Lung (tissue), 11 donors: ENCODE measurements at regions not wholly inside any gene's neighbourhood (a gene's known extent, or its start where the extent isn't known, plus 50 kb on each side); places are given as distances from the start of the nearest gene placed in this dataset.
A peak's percentile ranks its signal among the peaks of the same experiment; 100 is the strongest.

Source experiments
- ATAC-seq: fragments of 200-7000 bp; cut with Tn5 transposase; one replicate; pipeline ENCODE4 v1.9.1; 2020; ENCODE audit warnings: moderate number of reproducible peaks; ENCODE audit not compliant: insufficient read depth, low FRiP score
- DNase-seq, 3 donors: peaks; one replicate each; pipeline ENCODE4 v3.0.0-alpha.2; 2013 to 2017
- H3K27ac ChIP-seq, 2 donors: one replicate each; pipeline ENCODE4 v1.5.1; 2013; ENCODE audit warnings: mild to moderate bottlenecking in 2 of 2, moderate library complexity in 2 of 2, control low read depth in 1 of 2, inconsistent platforms in 1 of 2, low read depth in 1 of 2, low read length in 1 of 2
- H3K27me3 ChIP-seq, 3 donors: one replicate each; pipeline ENCODE4 v1.5.1; 2013; ENCODE audit warnings: low read length in 2 of 3; ENCODE audit not compliant: control insufficient read depth in 3 of 3, insufficient read depth in 3 of 3
- H3K36me3 ChIP-seq, 4 donors: one replicate each; pipeline ENCODE4 v1.5.1; 2013; ENCODE audit warnings: low read length in 4 of 4, mild to moderate bottlenecking in 1 of 4, moderate library complexity in 1 of 4; ENCODE audit not compliant: control insufficient read depth in 4 of 4, insufficient read depth in 4 of 4
- H3K4me1 ChIP-seq, 5 donors: one replicate each; pipeline ENCODE4 v1.5.1; 2013; ENCODE audit warnings: low read length in 5 of 5, mild to moderate bottlenecking in 2 of 5, moderate library complexity in 1 of 5; ENCODE audit not compliant: control insufficient read depth in 5 of 5, insufficient read depth in 5 of 5
- H3K4me3 ChIP-seq: one replicate; pipeline ENCODE4 v1.5.1; 2013; ENCODE audit warnings: mild to moderate bottlenecking, control low read depth, moderate library complexity
- H3K9ac ChIP-seq, 2 donors: one replicate each; pipeline ENCODE4 v1.5.1; 2013; ENCODE audit warnings: low read length in 2 of 2, control low read depth in 1 of 2; ENCODE audit not compliant: insufficient read depth in 1 of 2
- H3K9me3 ChIP-seq, 4 donors: one replicate each; pipeline ENCODE4 v1.5.1; 2013; ENCODE audit warnings: low read length in 3 of 4, mild to moderate bottlenecking in 1 of 4, moderate library complexity in 1 of 4; ENCODE audit not compliant: control insufficient read depth in 4 of 4, insufficient read depth in 3 of 4
- WGBS, 2 donors: extraction: QIAGEN DNeasy Blood & Tissue Kit; methylation state at CpG; one replicate each; pipeline ENCODE4 v1.1.7; 2013; 5-methylcytosine and 5-hydroxymethylcytosine counted together
- TF ChIP-seq, protein P1 (sequence below): IDR thresholded peaks from 2 replicates; pipeline ENCODE4 v1.5.1; 2012; ENCODE audit warnings: mild to moderate bottlenecking; ENCODE audit errors: control extremely low read depth, extremely low read depth
- donor health status: control.
- donor health status: control.
- donor health status: Bipolar disorder and iron deficiency.
- donor health status: healthy.
- donor health status: DM: yes; HTN: yes; CAD: no.

DNA sequence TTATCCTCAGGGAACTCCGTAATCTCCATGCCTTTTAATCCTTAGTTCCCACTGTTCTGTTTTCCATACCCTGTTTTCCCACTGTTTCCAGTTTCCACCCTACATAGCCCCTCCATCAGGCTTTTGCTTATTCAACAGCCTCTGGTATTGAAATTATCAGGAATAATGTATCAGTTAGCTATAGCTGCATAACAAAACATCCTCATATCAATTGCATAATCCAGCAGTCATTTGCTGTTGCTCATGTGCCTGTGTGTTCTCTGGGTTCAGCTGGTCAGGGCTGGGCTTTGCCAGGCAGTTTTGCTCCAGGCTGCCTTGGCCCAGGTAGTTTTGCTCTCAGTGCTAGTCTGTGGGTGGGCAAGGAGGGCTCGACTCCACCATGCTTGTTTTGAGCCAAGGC lies 94.3 kb upstream of the FOXA2 start:
- Histone ChIP-seq H3K4me3 (no peak overlapping the region), H3K27ac (no peak overlapping the region), H3K9me3 (peaks cover 0 to 6% (median 1%) of the 10 kb centered on the region in 4 donors), H3K4me1 (no peaks in the 10 kb centered on the region), H3K27me3 (no peaks in the 10 kb centered on the region), H3K36me3 (no peaks in the 10 kb centered on the region), H3K9ac (no peak overlapping the region)
- TF ChIP-seq, protein P1, sequence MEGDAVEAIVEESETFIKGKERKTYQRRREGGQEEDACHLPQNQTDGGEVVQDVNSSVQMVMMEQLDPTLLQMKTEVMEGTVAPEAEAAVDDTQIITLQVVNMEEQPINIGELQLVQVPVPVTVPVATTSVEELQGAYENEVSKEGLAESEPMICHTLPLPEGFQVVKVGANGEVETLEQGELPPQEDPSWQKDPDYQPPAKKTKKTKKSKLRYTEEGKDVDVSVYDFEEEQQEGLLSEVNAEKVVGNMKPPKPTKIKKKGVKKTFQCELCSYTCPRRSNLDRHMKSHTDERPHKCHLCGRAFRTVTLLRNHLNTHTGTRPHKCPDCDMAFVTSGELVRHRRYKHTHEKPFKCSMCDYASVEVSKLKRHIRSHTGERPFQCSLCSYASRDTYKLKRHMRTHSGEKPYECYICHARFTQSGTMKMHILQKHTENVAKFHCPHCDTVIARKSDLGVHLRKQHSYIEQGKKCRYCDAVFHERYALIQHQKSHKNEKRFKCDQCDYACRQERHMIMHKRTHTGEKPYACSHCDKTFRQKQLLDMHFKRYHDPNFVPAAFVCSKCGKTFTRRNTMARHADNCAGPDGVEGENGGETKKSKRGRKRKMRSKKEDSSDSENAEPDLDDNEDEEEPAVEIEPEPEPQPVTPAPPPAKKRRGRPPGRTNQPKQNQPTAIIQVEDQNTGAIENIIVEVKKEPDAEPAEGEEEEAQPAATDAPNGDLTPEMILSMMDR, result no peak
- ATAC-seq, result no peak
- 96 to 100% methylated on average over 2 of the region's 2 CpGs for WGBS, 2 donors
- no peak for DNase-seq

DNA sequence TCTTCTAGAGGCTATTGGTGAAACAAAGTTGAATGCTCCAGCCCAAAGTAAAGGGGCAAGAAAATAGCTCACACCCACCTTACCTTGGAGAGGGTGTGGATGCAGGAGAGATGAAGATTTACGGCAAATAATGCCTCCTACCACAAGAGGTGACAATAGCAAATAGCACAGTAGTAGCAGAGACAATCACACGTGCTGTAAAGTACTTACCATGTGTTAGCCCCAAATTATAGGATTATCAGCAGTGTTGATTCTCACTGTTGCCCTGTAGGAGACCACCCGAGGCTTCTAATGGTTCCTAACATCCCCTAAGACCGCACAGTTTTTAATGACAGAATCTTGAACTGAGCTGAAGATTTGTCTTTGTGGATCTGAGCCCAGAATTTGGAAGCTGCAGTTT lies 94.8 kb upstream of the FOXA2 start:
- WGBS, 2 donors, result 88 to 94% methylated on average over 4 of the region's 4 CpGs
- no peak overlapping the region for H3K4me3 ChIP-seq
- H3K36me3 ChIP-seq, result no peaks in the 10 kb centered on the region
- peaks cover 0 to 1% (median 0%) of the 10 kb centered on the region in 5 donors for H3K4me1 ChIP-seq
- DNase-seq (no peak), ATAC-seq (no peak)
- TF ChIP-seq, protein P1, result no peak
- no peak overlapping the region for H3K9ac ChIP-seq
- H3K27ac ChIP-seq, result no peak overlapping the region
- H3K27me3 ChIP-seq, result no peaks in the 10 kb centered on the region
- H3K9me3 ChIP-seq, result peaks cover 0 to 6% (median 1%) of the 10 kb centered on the region in 4 donors

DNA sequence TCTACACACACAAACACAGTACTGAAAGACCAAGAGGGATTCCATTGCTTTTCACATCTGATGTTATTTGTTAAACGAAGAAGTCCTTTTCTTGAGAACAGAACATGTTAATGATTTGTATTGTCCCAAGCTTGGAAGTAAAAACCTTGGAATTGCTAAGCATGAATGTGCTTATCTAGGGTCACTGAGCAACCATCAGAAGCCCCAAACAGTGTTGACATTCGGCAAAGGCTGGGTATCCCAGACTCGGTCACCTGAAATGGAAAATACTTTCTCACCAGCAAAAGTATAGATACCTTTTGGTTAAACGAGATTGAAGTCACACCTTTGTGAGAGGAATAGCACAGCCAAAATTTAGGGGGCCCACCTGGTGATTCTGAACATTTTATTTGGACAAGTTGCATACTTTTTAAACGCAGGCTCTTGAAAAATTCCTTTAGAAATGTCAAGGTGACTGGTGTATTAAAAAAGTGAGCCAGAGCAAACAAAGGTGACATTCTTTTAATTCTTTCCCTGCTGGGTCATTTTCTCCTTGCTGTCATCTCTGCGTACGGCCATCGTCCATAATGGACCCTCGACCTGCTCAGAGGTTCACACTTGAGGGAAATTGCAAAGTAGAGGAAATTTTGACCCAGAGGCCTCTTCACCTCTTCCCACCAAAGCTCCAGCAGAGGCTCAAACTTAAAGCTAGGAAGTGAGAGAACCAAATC lies 95.8 kb upstream of the FOXA2 start:
- Histone ChIP-seq H3K4me3 (no peak overlapping the region), H3K27me3 (no peaks in the 10 kb centered on the region), H3K9me3 (peaks cover 0 to 6% (median 1%) of the 10 kb centered on the region in 4 donors), H3K9ac (no peak overlapping the region), H3K36me3 (no peaks in the 10 kb centered on the region), H3K27ac (peak overlapping the region in 1 of 2 donors; percentile 24), H3K4me1 (peaks cover 0 to 9% (median 0%) of the 10 kb centered on the region in 5 donors)
- 64 to 85% methylated on average over 9 of the region's 9 CpGs for WGBS, 2 donors
- TF ChIP-seq, protein P1, result no peak
- ATAC-seq (peak; percentile 15), DNase-seq (peak in 2 of 3 donors; percentile 41 to 53)
